GM12865 (cell line): ENCODE measurements at regions not wholly inside any gene's neighbourhood (a gene's known extent, or its start where the extent isn't known, plus 50 kb on each side); places are given as distances from the start of the nearest gene placed in this dataset.

Experiments used
- DNase-seq: peaks from one replicate; pipeline ENCODE4 v3.0.0; 2010; ENCODE audit warnings: low read depth
- H3K4me3 ChIP-seq: 2 replicates; pipeline ENCODE4 v1.5.1; 2011; ENCODE audit warnings: mild to moderate bottlenecking, low read depth, low read length, control low read depth
- CTCF ChIP-seq: IDR thresholded peaks from 2 replicates; pipeline ENCODE4 v1.5.1; 2011; ENCODE audit warnings: low read length, control low read depth, low read depth, inconsistent platforms; ENCODE audit not compliant: insufficient read depth; ENCODE audit errors: missing control alignments

GRCh38 chr2:155318710-155319109, 620.2 kb downstream of the KCNJ3 start:
- no peak for DNase-seq
- TF ChIP-seq CTCF, result no peak
- no peak overlapping the region for H3K4me3 ChIP-seq

GRCh38 chr2:155315768-155316167, 617.3 kb downstream of the KCNJ3 start:
- no peak overlapping the region for H3K4me3 ChIP-seq
- TF ChIP-seq CTCF, result no peak
- DNase-seq, result no peak

- peak; percentile 44 for DNase-seq
- no peak overlapping the region for H3K4me3 ChIP-seq
- peak; percentile 27 for TF ChIP-seq CTCF
These were observed 612.1 kb downstream of the KCNJ3 start for GRCh38 chr2:155310589-155310988.

- TF ChIP-seq CTCF, result no peak
- peak; percentile 14 for DNase-seq
- no peak overlapping the region for H3K4me3 ChIP-seq
These were observed 611.0 kb downstream of the KCNJ3 start for GRCh38 chr2:155309483-155309882.

- no peak overlapping the region for H3K4me3 ChIP-seq
- no peak for TF ChIP-seq CTCF
- peak; percentile 9 for DNase-seq
These were observed 610.0 kb downstream of the KCNJ3 start for GRCh38 chr2:155308367-155309009.

GRCh38 chr2:155301221-155301620, 602.7 kb downstream of the KCNJ3 start:
- no peak overlapping the region for H3K4me3 ChIP-seq
- TF ChIP-seq CTCF, result no peak
- no peak for DNase-seq

- no peak overlapping the region for H3K4me3 ChIP-seq
- DNase-seq, result no peak
- no peak for TF ChIP-seq CTCF
These were observed 599.5 kb downstream of the KCNJ3 start for GRCh38 chr2:155298001-155298400.
